PC-3 (cell line): ENCODE measurements at regions not wholly inside any gene's neighbourhood (a gene's known extent, or its start where the extent isn't known, plus 50 kb on each side); places are given as distances from the start of the nearest gene placed in this dataset.

Experiments
- EZH2 ChIP-seq: fragments of 300-600 bp; sonication (generic); IDR thresholded peaks from one replicate; pipeline ENCODE4 v1.6.1; 2017; ENCODE audit warnings: antibody characterized with exemption, mild to moderate bottlenecking, low read length; ENCODE audit not compliant: unreplicated experiment
- TF ChIP-seq, protein P1 (sequence below): fragments of 300-600 bp; sonication (generic); conservative IDR thresholded peaks from 2 replicates; pipeline ENCODE4 v1.5.1; 2017; ENCODE audit warnings: antibody characterized with exemption, low read depth, mild to moderate bottlenecking, low read length

GRCh38 chr6:141501616-141502015, 631.1 kb upstream of the GJE1 start:
- TF ChIP-seq EZH2 = no peak
- TF ChIP-seq, protein P1, sequence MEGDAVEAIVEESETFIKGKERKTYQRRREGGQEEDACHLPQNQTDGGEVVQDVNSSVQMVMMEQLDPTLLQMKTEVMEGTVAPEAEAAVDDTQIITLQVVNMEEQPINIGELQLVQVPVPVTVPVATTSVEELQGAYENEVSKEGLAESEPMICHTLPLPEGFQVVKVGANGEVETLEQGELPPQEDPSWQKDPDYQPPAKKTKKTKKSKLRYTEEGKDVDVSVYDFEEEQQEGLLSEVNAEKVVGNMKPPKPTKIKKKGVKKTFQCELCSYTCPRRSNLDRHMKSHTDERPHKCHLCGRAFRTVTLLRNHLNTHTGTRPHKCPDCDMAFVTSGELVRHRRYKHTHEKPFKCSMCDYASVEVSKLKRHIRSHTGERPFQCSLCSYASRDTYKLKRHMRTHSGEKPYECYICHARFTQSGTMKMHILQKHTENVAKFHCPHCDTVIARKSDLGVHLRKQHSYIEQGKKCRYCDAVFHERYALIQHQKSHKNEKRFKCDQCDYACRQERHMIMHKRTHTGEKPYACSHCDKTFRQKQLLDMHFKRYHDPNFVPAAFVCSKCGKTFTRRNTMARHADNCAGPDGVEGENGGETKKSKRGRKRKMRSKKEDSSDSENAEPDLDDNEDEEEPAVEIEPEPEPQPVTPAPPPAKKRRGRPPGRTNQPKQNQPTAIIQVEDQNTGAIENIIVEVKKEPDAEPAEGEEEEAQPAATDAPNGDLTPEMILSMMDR = no peak
